Trophoblast cell (in vitro differentiated cells and primary cell): ENCODE measurements at regions not wholly inside any gene's neighbourhood (a gene's known extent, or its start where the extent isn't known, plus 50 kb on each side); places are given as distances from the start of the nearest gene placed in this dataset.

Experiments used
- DNase-seq, 2 donors: peaks; one replicate each; pipeline ENCODE4 v3.0.0-alpha.2; 2016
- H2AFZ ChIP-seq: 2 replicates; pipeline ENCODE4 v1.6.1; 2013; ENCODE audit warnings: low read length, moderate library complexity, mild to moderate bottlenecking; ENCODE audit not compliant: insufficient read depth, poor library complexity
- H2AK5ac ChIP-seq: 2 replicates; pipeline ENCODE4 v1.6.1; 2013; ENCODE audit warnings: mild to moderate bottlenecking, low read length
- H2BK120ac ChIP-seq: 2 replicates; pipeline ENCODE4 v1.6.1; 2013; ENCODE audit warnings: low read length, mild to moderate bottlenecking, moderate library complexity; ENCODE audit not compliant: insufficient read depth, poor library complexity
- H2BK12ac ChIP-seq: 2 replicates; pipeline ENCODE4 v1.6.1; 2013; ENCODE audit warnings: mild to moderate bottlenecking, low read length, moderate library complexity
- H2BK5ac ChIP-seq: 2 replicates; pipeline ENCODE4 v1.6.1; 2013; ENCODE audit warnings: low read length, low read depth, moderate library complexity, mild to moderate bottlenecking; ENCODE audit not compliant: poor library complexity
- H3K14ac ChIP-seq: 2 replicates; pipeline ENCODE4 v1.6.1; 2013; ENCODE audit warnings: mild to moderate bottlenecking, low read length
- H3K18ac ChIP-seq: 2 replicates; pipeline ENCODE4 v1.6.1; 2013; ENCODE audit warnings: mild to moderate bottlenecking, low read length
- H3K23ac ChIP-seq: 2 replicates; pipeline ENCODE4 v1.6.1; 2013; ENCODE audit warnings: low read length
- H3K27ac ChIP-seq: 2 replicates; pipeline ENCODE4 v1.5.1; 2013; ENCODE audit warnings: low read depth, mild to moderate bottlenecking, inconsistent platforms, low read length, moderate library complexity
- H3K27me3 ChIP-seq: 2 replicates; pipeline ENCODE4 v1.6.1; 2013; ENCODE audit warnings: inconsistent platforms, mild to moderate bottlenecking, low read length, moderate library complexity; ENCODE audit not compliant: insufficient read depth
- H3K36me3 ChIP-seq, 2 experiments: 1 replicate in 1 of 2; 2 replicates in 1 of 2; pipeline ENCODE4 v1.6.1; 2013; ENCODE audit warnings: low read length in 2 of 2, mild to moderate bottlenecking in 2 of 2, moderate library complexity in 1 of 2; ENCODE audit not compliant: insufficient read depth in 2 of 2, control insufficient read depth in 1 of 2
- H3K4ac ChIP-seq: 2 replicates; pipeline ENCODE4 v1.6.1; 2013; ENCODE audit warnings: low read depth, mild to moderate bottlenecking, low read length, moderate library complexity
- H3K4me1 ChIP-seq, 2 experiments: 1 replicate in 1 of 2; 2 replicates in 1 of 2; pipeline ENCODE4 v1.6.1; 2013; ENCODE audit warnings: low read length in 2 of 2, mild to moderate bottlenecking in 2 of 2, moderate library complexity in 1 of 2; ENCODE audit not compliant: insufficient read depth in 2 of 2, control insufficient read depth in 1 of 2
- H3K4me2 ChIP-seq: 2 replicates; pipeline ENCODE4 v1.6.1; 2013; ENCODE audit warnings: inconsistent platforms, mild to moderate bottlenecking, low read length, moderate library complexity
- H3K4me3 ChIP-seq: 2 replicates; pipeline ENCODE4 v1.5.1; 2013; ENCODE audit warnings: mild to moderate bottlenecking, low read depth, low read length, inconsistent platforms
- H3K79me1 ChIP-seq: one replicate; pipeline ENCODE4 v1.6.1; 2013; ENCODE audit warnings: low read length
- H3K79me2 ChIP-seq: 2 replicates; pipeline ENCODE4 v1.6.1; 2013; ENCODE audit warnings: low read length, mild to moderate bottlenecking; ENCODE audit not compliant: control insufficient read depth, insufficient read depth, poor library complexity
- H3K9ac ChIP-seq: 2 replicates; pipeline ENCODE4 v1.6.1; 2013; ENCODE audit warnings: mild to moderate bottlenecking, low read length
- H3K9me3 ChIP-seq: 2 replicates; pipeline ENCODE4 v1.6.1; 2013; ENCODE audit warnings: low read depth, mild to moderate bottlenecking, control low read depth, inconsistent platforms, low read length; ENCODE audit not compliant: insufficient read depth
- H4K12ac ChIP-seq: 2 replicates; pipeline ENCODE4 v1.6.1; 2013; ENCODE audit warnings: low read depth, mild to moderate bottlenecking, low read length, moderate library complexity
- H4K8ac ChIP-seq: 2 replicates; pipeline ENCODE4 v1.6.1; 2013; ENCODE audit warnings: low read depth, mild to moderate bottlenecking, low read length, moderate library complexity
- H4K91ac ChIP-seq: one replicate; pipeline ENCODE4 v1.6.1; 2013; ENCODE audit warnings: low read depth, mild to moderate bottlenecking, low read length, moderate library complexity
- WGBS: extraction: QIAGEN DNeasy Blood & Tissue Kit; methylation state at CpG from one replicate; pipeline ENCODE4 v1.1.7; 2013; ENCODE audit warnings: missing lambda C conversion rate; ENCODE audit not compliant: insufficient read length, insufficient coverage; ENCODE audit errors: extremely low coverage; 5-methylcytosine and 5-hydroxymethylcytosine counted together

DNA sequence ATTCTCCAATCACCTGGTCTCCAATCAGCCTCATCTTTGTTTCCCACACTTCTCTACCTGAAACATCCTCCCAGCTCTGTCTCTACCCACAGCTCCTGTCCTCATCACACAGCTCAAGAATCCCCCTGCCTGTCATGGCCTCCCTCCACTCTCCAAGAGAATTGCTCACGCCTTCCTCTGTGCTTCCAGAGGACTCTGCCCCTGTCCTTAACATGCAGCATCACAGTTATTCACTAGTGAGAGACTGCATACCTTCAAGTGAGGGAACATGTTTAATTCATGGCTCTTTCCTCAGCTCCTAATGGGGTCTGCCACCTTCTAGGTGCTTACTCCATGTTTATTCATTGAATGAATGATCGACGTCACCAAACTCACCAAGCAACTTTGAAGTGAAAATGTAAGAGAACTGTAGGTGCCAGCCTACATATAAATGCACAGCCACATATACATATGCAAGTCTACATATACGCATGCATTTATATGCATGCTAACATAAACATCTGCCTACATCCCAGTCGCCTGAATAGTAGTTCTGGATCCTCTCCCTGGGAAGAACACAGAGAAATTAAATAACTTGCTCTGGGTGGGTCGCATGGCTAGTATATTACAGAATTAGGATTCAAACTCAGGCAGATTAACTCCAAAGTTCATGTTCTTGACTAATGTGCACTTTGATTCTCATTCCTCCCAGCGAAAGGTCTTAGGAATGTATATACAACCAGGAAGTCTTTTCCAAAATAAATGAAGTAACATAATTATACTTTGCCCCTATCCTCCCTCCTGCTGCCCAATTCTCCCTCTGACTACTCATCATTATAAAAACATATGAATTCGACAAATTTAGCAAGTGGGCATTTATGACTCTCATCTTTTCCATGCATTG, 295.6 kb downstream of the MAFB start:
- H3K79me1 ChIP-seq: no peaks in the 10 kb centered on the region

DNA sequence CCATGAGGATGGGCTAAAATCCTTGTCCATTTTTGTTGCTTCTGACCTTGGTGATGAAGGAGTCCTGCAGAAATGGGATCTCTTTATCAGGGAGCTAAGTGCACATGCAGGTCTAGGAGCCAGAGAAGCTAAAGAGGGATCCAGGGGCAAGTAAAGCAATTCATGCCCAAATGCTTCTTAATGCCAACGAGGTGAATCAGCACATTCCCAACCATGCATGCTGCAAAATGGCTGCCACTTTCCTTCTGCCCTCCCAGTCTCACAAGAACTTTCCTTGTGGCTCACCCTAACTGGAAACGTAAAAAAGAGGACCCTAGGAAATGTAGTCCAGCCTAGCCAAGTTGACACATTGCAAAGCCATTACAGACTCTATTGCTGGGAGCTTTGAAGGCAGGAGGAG, 298.4 kb downstream of the MAFB start:
- Histone ChIP-seq H3K36me3 (no peaks in the 10 kb centered on the region), H3K4me3 (no peak overlapping the region), H4K12ac (no peak overlapping the region), H3K9me3 (no peaks in the 10 kb centered on the region), H3K14ac (no peak overlapping the region), H3K4me1 (no peaks in the 10 kb centered on the region), H3K18ac (no peak overlapping the region), H3K79me2 (no peaks in the 10 kb centered on the region), H2AFZ (no peak overlapping the region), H4K91ac (no peak overlapping the region), H3K4ac (no peak overlapping the region), H3K4me2 (no peak overlapping the region), H2BK12ac (no peak overlapping the region), H3K9ac (no peak overlapping the region), H3K23ac (no peak overlapping the region), H2BK120ac (no peak overlapping the region), H3K79me1 (no peaks in the 10 kb centered on the region), H3K27me3 (no peaks in the 10 kb centered on the region), H4K8ac (no peak overlapping the region), H2BK5ac (no peak overlapping the region), H2AK5ac (no peak overlapping the region), H3K27ac (no peak overlapping the region)
- no peak for DNase-seq
- WGBS: no CpG with 5 or more reads among the region's 2 CpGs

More for the DNA sequence above, 295.6 kb downstream of the MAFB start:
- H3K4ac ChIP-seq: no peak overlapping the region
- no peaks in the 10 kb centered on the region for H3K79me2 ChIP-seq
- no peak overlapping the region for H2BK12ac ChIP-seq
- H2AK5ac ChIP-seq: no peak overlapping the region
- H3K9me3 ChIP-seq: no peaks in the 10 kb centered on the region
- no peak for DNase-seq
- no peaks in the 10 kb centered on the region for H3K27me3 ChIP-seq
- no peak overlapping the region for H3K14ac ChIP-seq
- H4K12ac ChIP-seq: no peak overlapping the region
- no peak overlapping the region for H3K4me2 ChIP-seq
- H3K36me3 ChIP-seq: no peaks in the 10 kb centered on the region
- no peak overlapping the region for H3K18ac ChIP-seq
- H2BK5ac ChIP-seq: no peak overlapping the region
- no peak overlapping the region for H3K9ac ChIP-seq
- H2AFZ ChIP-seq: no peak overlapping the region
- H3K4me1 ChIP-seq: no peaks in the 10 kb centered on the region
- no peak overlapping the region for H2BK120ac ChIP-seq
- H3K27ac ChIP-seq: no peak overlapping the region
- H4K8ac ChIP-seq: no peak overlapping the region
- H3K4me3 ChIP-seq: no peak overlapping the region
- no peak overlapping the region for H4K91ac ChIP-seq
- no peak overlapping the region for H3K23ac ChIP-seq
- WGBS: no CpG with 5 or more reads among the region's 8 CpGs

DNA sequence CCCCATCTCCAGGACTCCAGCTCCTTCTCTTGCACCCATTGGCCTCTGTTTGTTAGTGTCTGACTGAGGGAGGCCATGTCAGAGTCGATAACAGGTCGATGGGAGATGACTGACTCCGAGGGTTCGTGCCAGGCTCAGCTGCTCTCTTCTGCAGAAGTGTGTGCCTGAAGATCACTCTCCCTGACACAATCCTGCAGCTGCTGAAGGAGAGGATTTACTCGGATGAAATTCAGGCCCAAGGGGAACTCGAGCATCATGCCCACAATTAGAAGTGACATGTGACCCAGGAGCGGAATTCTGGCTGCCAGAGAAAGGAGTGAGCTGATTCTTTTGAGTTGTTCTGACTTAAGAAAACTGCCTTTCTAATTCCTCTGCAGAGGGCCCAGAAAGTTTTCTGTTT, 318.2 kb downstream of the MAFB start:
- Histone ChIP-seq H3K4me1 (no peaks in the 10 kb centered on the region), H3K4me3 (no peak overlapping the region), H3K4ac (no peak overlapping the region), H3K9ac (no peak overlapping the region), H3K79me2 (no peaks in the 10 kb centered on the region), H2BK120ac (no peak overlapping the region), H3K18ac (no peak overlapping the region), H3K36me3 (no peaks in the 10 kb centered on the region), H3K4me2 (no peak overlapping the region), H2AK5ac (no peak overlapping the region), H4K12ac (no peak overlapping the region), H3K9me3 (no peaks in the 10 kb centered on the region), H3K27me3 (no peaks in the 10 kb centered on the region), H3K79me1 (no peaks in the 10 kb centered on the region), H3K23ac (no peak overlapping the region), H2AFZ (no peak overlapping the region), H2BK12ac (no peak overlapping the region), H3K27ac (no peak overlapping the region), H3K14ac (no peak overlapping the region), H4K91ac (no peak overlapping the region), H2BK5ac (no peak overlapping the region), H4K8ac (no peak overlapping the region)
- no peak for DNase-seq
- WGBS: no CpG with 5 or more reads among the region's 7 CpGs

DNA sequence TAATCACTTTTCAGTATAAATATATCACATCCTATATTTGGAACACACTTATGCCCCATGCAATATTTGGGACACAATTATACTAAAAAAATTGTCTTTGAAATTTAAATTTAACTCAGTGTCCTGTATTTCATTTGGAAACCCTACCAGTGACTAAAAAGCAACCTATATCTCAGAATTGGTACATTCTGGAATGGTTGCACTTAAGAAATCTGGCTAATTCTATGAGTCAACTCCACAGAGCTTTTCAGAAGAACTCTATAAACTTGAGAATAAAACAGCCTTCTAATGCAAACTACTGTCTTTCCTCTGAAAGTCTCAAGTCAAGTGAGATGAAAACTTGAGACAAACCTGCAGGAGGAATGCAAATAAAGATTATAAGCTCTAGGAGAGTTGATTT, 320.2 kb downstream of the MAFB start:
- no peak overlapping the region for H3K4ac ChIP-seq
- no peak overlapping the region for H3K18ac ChIP-seq
- H3K27me3 ChIP-seq: no peaks in the 10 kb centered on the region
- no peak overlapping the region for H2AK5ac ChIP-seq
- no peak overlapping the region for H3K4me2 ChIP-seq
- no peak overlapping the region for H3K23ac ChIP-seq
- no peaks in the 10 kb centered on the region for H3K79me1 ChIP-seq
- H3K4me3 ChIP-seq: no peak overlapping the region
- no peak overlapping the region for H4K8ac ChIP-seq
- no peak overlapping the region for H2AFZ ChIP-seq
- no peak overlapping the region for H2BK5ac ChIP-seq
- no peaks in the 10 kb centered on the region for H3K79me2 ChIP-seq
- no peak overlapping the region for H4K12ac ChIP-seq
- H3K14ac ChIP-seq: no peak overlapping the region
- H3K36me3 ChIP-seq: no peaks in the 10 kb centered on the region
- H3K4me1 ChIP-seq: no peaks in the 10 kb centered on the region
- no peak overlapping the region for H3K27ac ChIP-seq
- H2BK120ac ChIP-seq: no peak overlapping the region
- DNase-seq: no peak
- no peak overlapping the region for H2BK12ac ChIP-seq
- no peak overlapping the region for H4K91ac ChIP-seq
- H3K9ac ChIP-seq: no peak overlapping the region
- H3K9me3 ChIP-seq: no peaks in the 10 kb centered on the region
